ENCODE measurements at regions not wholly inside any gene's neighbourhood (a gene's known extent, or its start where the extent isn't known, plus 50 kb on each side); places are given as distances from the start of the nearest gene placed in this dataset.

- 86% methylated on average over 2 of the region's 2 CpGs; no CpG with 5 or more reads in 1 of the 2 experiments for WGBS, 2 experiments (ENCODE audit: low coverage in 1 of 2, low lambda C conversion rate in 2 of 2, missing lambda C conversion rate in 2 of 2)
- no peak overlapping the region for H3K4me3 ChIP-seq
- in situ Hi-C loops (cut with MboI) = loop anchor here (25.0 kb wide), 2 partner anchors 865 to 990 kb away; no protein-coding TSS in a partner anchor
Observed at GRCh38 chr6:128727500-128727899, 155.4 kb upstream of the LAMA2 start.

DNA sequence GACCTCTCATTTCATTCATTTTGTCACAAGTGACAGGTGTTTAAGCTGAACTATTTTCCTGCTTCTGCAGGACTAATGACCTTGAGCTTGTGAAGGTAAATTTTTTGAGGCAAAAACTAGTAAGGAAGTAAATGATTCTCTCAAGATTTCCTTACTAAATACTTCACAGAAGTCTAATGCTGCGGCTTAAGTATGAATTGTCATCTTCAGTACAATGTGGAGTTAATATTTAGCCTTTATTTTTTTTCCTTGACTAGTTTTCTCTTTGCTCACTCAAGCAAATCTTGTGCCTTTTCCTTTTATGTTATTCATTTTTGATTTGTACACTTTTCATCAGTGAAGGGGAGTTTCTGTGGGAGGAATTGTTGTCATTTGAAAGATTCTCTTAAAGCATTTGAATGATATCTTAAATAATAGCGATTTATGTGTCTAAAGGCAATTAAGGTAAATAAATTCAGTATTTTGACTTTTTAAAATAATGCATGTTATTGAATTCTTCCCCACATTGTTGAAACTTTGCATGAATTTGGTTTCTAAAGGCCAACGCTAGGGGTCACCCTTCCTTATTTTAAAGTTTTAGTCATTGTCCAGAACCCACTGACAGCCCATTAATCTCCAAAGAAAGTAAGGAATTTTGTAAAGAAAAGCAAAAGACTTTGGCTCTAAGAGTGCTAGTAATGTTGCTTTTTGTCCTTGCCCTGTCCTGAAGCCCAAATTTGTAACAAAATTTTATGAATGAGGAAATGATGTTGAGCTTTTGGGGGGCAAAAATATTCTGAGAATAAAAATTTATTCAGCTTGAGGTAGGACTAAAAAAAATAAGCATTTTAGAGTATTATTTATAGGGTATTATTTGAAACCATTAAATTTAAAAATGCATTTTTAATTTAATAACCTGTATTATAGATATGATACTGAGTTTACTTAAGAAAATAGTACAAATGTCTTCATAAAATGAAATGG is 157.4 kb upstream of the LAMA2 start:
- Histone ChIP-seq H3K9me2 (ENCODE audit: insufficient read depth) (no peaks in the 10 kb centered on the region), H3K4me2 (ENCODE audit: unreplicated experiment) (no peak overlapping the region), H4K20me1 (ENCODE audit: insufficient read depth) (no peaks in the 10 kb centered on the region), H3F3A (ENCODE audit: insufficient read depth) (no peaks in the 10 kb centered on the region), H3K79me2 (ENCODE audit: insufficient read depth) (no peaks in the 10 kb centered on the region), H3K9me3 (ENCODE audit: low read depth) (no peaks in the 10 kb centered on the region), H3K27ac (no peak overlapping the region), H3K4me3 (no peak overlapping the region), H3K36me3 (ENCODE audit: low read depth) (no peaks in the 10 kb centered on the region), H3K9ac (no peak overlapping the region), H2AFZ (no peak overlapping the region), H3K27me3 (replicated peaks; ENCODE audit: insufficient read depth) (no peaks in the 10 kb centered on the region), H3K4me1 (ENCODE audit: insufficient read depth) (no peaks in the 10 kb centered on the region)
- peak; percentile 60 for DNase-seq
- TF ChIP-seq EZH2phosphoT487 (IDR thresholded peaks at IDR 0.05; ENCODE audit: insufficient read depth, low read depth) (no peak), EZH2 (IDR thresholded peaks at IDR 0.05; ENCODE audit: insufficient read depth, poor library complexity, severe bottlenecking) (no peak)
- in situ Hi-C loops (cut with MboI) = loop anchor here (25.0 kb wide), 2 partner anchors 863 to 988 kb away; no protein-coding TSS in a partner anchor
- WGBS, 2 experiments (ENCODE audit: low coverage in 1 of 2, low lambda C conversion rate in 2 of 2, missing lambda C conversion rate in 2 of 2) = 32 to 40% methylated on average over 3 of the region's 3 CpGs

More at GRCh38 chr6:128727500-128727899, 155.4 kb upstream of the LAMA2 start:
- Histone ChIP-seq H3K36me3 (ENCODE audit: low read depth) (no peaks in the 10 kb centered on the region), H3K9ac (no peak overlapping the region), H3K27ac (no peak overlapping the region), H2AFZ (no peak overlapping the region), H4K20me1 (ENCODE audit: insufficient read depth) (no peaks in the 10 kb centered on the region), H3K4me2 (ENCODE audit: unreplicated experiment) (no peak overlapping the region), H3K4me1 (ENCODE audit: insufficient read depth) (no peaks in the 10 kb centered on the region), H3F3A (ENCODE audit: insufficient read depth) (no peaks in the 10 kb centered on the region), H3K79me2 (ENCODE audit: insufficient read depth) (no peaks in the 10 kb centered on the region), H3K27me3 (replicated peaks; ENCODE audit: insufficient read depth) (no peaks in the 10 kb centered on the region), H3K9me3 (ENCODE audit: low read depth) (no peaks in the 10 kb centered on the region), H3K9me2 (ENCODE audit: insufficient read depth) (no peaks in the 10 kb centered on the region)
- no peak for TF ChIP-seq EZH2phosphoT487 (IDR thresholded peaks at IDR 0.05; ENCODE audit: insufficient read depth, low read depth)
- no peak for TF ChIP-seq EZH2 (IDR thresholded peaks at IDR 0.05; ENCODE audit: insufficient read depth, poor library complexity, severe bottlenecking)
- no peak for DNase-seq

DNA sequence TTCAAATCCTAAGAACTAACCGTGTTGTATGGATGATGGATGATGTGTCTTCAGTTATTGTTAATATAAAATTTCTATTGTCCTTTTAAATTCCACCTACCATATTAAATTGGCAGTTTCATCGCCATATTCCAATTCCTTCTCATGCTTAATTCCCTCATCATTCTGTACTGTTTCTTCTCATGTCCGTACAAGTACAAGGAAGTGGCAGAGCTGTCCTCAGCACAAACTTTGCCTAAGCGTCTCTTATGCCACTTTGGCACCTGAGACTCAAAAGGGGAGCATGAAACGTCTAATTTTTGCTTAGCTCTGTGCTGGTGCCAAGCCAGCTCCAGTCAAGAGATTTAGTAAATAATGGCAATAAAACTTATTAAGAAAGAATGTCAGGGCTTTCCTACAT is 158.2 kb upstream of the LAMA2 start:
- Histone ChIP-seq H4K20me1 (ENCODE audit: insufficient read depth) (no peaks in the 10 kb centered on the region), H3K79me2 (ENCODE audit: insufficient read depth) (no peaks in the 10 kb centered on the region), H3K4me1 (ENCODE audit: insufficient read depth) (no peaks in the 10 kb centered on the region), H3K9me2 (ENCODE audit: insufficient read depth) (no peaks in the 10 kb centered on the region), H3K36me3 (ENCODE audit: low read depth) (no peaks in the 10 kb centered on the region), H3K9ac (no peak overlapping the region), H3K27ac (no peak overlapping the region), H3K4me2 (ENCODE audit: unreplicated experiment) (no peak overlapping the region), H3K27me3 (replicated peaks; ENCODE audit: insufficient read depth) (no peaks in the 10 kb centered on the region), H2AFZ (no peak overlapping the region), H3K4me3 (no peak overlapping the region), H3K9me3 (ENCODE audit: low read depth) (no peaks in the 10 kb centered on the region), H3F3A (ENCODE audit: insufficient read depth) (no peaks in the 10 kb centered on the region)
- no peak for TF ChIP-seq EZH2phosphoT487 (IDR thresholded peaks at IDR 0.05; ENCODE audit: insufficient read depth, low read depth)
- no peak for TF ChIP-seq EZH2 (IDR thresholded peaks at IDR 0.05; ENCODE audit: insufficient read depth, poor library complexity, severe bottlenecking)
- in situ Hi-C loops (cut with MboI) = loop anchor here (25.0 kb wide), 2 partner anchors 862 to 987 kb away; no protein-coding TSS in a partner anchor
- WGBS, 2 experiments (ENCODE audit: low coverage in 1 of 2, low lambda C conversion rate in 2 of 2, missing lambda C conversion rate in 2 of 2) = 79 to 83% methylated on average over 5 of the region's 5 CpGs
- no peak for DNase-seq

DNA sequence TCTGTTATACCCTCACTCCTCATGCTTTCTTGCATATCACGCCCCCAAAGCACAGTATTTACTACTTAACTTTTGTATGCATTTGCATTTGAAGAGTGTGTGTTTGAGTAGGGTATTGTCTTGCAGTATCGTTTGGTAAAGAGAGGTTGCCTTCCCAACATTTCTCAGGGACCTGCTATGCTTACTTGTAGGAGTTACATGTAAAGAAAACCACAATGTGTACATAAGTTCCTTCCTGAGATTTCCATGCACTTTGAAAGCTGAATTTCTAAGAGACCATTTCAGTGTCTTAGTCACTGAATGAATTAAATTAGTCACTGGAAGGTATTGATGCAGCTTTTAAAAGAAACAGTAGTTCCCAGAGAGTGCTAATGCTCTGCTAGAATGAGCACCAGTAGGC is 159.3 kb upstream of the LAMA2 start:
- Histone ChIP-seq H3K27me3 (replicated peaks; ENCODE audit: insufficient read depth) (no peaks in the 10 kb centered on the region), H3K9me3 (ENCODE audit: low read depth) (no peaks in the 10 kb centered on the region), H3K9me2 (ENCODE audit: insufficient read depth) (no peaks in the 10 kb centered on the region), H4K20me1 (ENCODE audit: insufficient read depth) (no peaks in the 10 kb centered on the region), H3K4me3 (no peak overlapping the region), H3K27ac (no peak overlapping the region), H2AFZ (no peak overlapping the region), H3K4me2 (ENCODE audit: unreplicated experiment) (no peak overlapping the region), H3K36me3 (ENCODE audit: low read depth) (no peaks in the 10 kb centered on the region), H3F3A (ENCODE audit: insufficient read depth) (no peaks in the 10 kb centered on the region), H3K9ac (no peak overlapping the region), H3K4me1 (ENCODE audit: insufficient read depth) (no peaks in the 10 kb centered on the region), H3K79me2 (ENCODE audit: insufficient read depth) (no peaks in the 10 kb centered on the region)
- 66 to 78% methylated on average over 2 of the region's 2 CpGs for WGBS, 2 experiments (ENCODE audit: low coverage in 1 of 2, low lambda C conversion rate in 2 of 2, missing lambda C conversion rate in 2 of 2)
- no peak for TF ChIP-seq EZH2phosphoT487 (IDR thresholded peaks at IDR 0.05; ENCODE audit: insufficient read depth, low read depth)
- TF ChIP-seq EZH2 (IDR thresholded peaks at IDR 0.05; ENCODE audit: insufficient read depth, poor library complexity, severe bottlenecking) = no peak
- peak; percentile 20 for DNase-seq
- in situ Hi-C loops (cut with MboI) = no loop called here

Measured in GM23248 (cell line).